Sigmoid colon (tissue), 6 donors: ENCODE measurements at regions not wholly inside any gene's neighbourhood (a gene's known extent, or its start where the extent isn't known, plus 50 kb on each side); places are given as distances from the start of the nearest gene placed in this dataset.

ENCODE experiments used
- DNase-seq: peaks from one replicate; pipeline ENCODE4 v3.0.0-alpha.2; 2019
- H3K27ac ChIP-seq, 4 donors: fragments of 200-600 bp; sonication (generic); one replicate each; pipeline ENCODE4 v1.5.1; 2016 to 2019; ENCODE audit warnings: mild to moderate bottlenecking in 1 of 4
- H3K27me3 ChIP-seq, 3 donors: fragments of 200-600 bp; sonication (generic); one replicate each; pipeline ENCODE4 v1.5.1; 2019; ENCODE audit warnings: mild to moderate bottlenecking in 1 of 3
- H3K36me3 ChIP-seq, 4 donors: fragments of 200-600 bp; sonication (generic); one replicate each; pipeline ENCODE4 v1.5.1; 2016 to 2019
- H3K4me1 ChIP-seq, 4 donors: fragments of 200-600 bp; sonication (generic); one replicate each; pipeline ENCODE4 v1.5.1; 2017 to 2019
- H3K4me3 ChIP-seq, 4 donors: fragments of 200-600 bp; sonication (generic); one replicate each; pipeline ENCODE4 v1.5.1; 2017 to 2019; ENCODE audit warnings: mild to moderate bottlenecking in 2 of 4, moderate library complexity in 1 of 4
- H3K9me3 ChIP-seq, 4 donors: fragments of 200-600 bp in 3 of 4; sonication (generic) in 3 of 4; one replicate each; pipeline versions ENCODE4 v1.5.1 to v1.6.1; 2013 to 2019
- EP300 ChIP-seq, 4 donors: sonication (generic); formaldehyde crosslinking; IDR thresholded peaks; one replicate each; pipeline ENCODE4 v1.6.1; 2017; ENCODE audit warnings: antibody characterized with exemption in 4 of 4
- POLR2A ChIP-seq, 2 donors: fragments of 450-650 bp; IDR thresholded peaks; one replicate each; pipeline ENCODE4 v1.6.1; 2016; ENCODE audit warnings: antibody characterized with exemption in 2 of 2, mild to moderate bottlenecking in 2 of 2, moderate library complexity in 2 of 2
- POLR2AphosphoS5 ChIP-seq, 4 donors: sonication (generic); formaldehyde crosslinking; IDR thresholded peaks; one replicate each; pipeline ENCODE4 v1.6.1; 2017; ENCODE audit warnings: antibody characterized with exemption in 4 of 4
- WGBS, 2 donors: extraction: QIAGEN DNeasy Blood & Tissue Kit; methylation state at CpG; one replicate each; pipeline ENCODE4 v1.1.7; 2013; 5-methylcytosine and 5-hydroxymethylcytosine counted together
- intact Hi-C: fragments of 100-400 bp; cut with DNase I; formaldehyde crosslinking; loops from one replicate; pipeline ENCODE4 v1.15.1; 2023
- TF ChIP-seq, protein P1 (sequence below), 4 experiments: fragments of 450-650 bp in 3 of 4; fragments of 200-600 bp in 1 of 4; IDR thresholded peaks; one replicate each; pipeline ENCODE4 v1.5.1; 2016 to 2019; ENCODE audit warnings: antibody characterized with exemption in 4 of 4, mild to moderate bottlenecking in 3 of 4, moderate library complexity in 2 of 4
- donor health status: healthy with polysubstance abuse.
- donor health status: healthy.

DNA sequence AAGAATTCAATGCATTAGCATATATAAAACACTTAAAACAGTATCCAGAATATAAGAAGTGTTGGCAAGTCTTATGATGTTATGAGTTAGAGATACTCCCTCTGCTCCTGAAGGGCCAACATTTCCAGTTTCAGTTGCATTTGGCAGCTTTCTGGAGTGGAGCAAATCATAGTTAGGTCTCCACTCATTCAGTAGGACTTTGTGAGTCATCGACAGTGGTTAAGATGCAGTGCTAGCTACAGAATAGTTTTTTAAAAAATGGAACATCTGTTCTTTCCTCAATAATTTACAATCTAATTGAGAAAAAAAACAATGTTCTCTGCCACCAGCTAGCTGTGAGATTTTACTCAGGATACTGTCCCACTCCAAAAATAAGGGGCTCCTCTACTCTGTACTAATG is 389.1 kb downstream of the HLX start:
- H3K27me3 ChIP-seq = no peaks in the 10 kb centered on the region
- no peaks in the 10 kb centered on the region for H3K9me3 ChIP-seq
- H3K4me3 ChIP-seq = no peak overlapping the region
- 84 to 92% methylated on average over 1 of the region's 1 CpG for WGBS, 2 donors
- peaks cover 0 to 7% (median 4%) of the 10 kb centered on the region in 4 donors for H3K4me1 ChIP-seq
- no peak overlapping the region for H3K27ac ChIP-seq
- TF ChIP-seq, protein P1, sequence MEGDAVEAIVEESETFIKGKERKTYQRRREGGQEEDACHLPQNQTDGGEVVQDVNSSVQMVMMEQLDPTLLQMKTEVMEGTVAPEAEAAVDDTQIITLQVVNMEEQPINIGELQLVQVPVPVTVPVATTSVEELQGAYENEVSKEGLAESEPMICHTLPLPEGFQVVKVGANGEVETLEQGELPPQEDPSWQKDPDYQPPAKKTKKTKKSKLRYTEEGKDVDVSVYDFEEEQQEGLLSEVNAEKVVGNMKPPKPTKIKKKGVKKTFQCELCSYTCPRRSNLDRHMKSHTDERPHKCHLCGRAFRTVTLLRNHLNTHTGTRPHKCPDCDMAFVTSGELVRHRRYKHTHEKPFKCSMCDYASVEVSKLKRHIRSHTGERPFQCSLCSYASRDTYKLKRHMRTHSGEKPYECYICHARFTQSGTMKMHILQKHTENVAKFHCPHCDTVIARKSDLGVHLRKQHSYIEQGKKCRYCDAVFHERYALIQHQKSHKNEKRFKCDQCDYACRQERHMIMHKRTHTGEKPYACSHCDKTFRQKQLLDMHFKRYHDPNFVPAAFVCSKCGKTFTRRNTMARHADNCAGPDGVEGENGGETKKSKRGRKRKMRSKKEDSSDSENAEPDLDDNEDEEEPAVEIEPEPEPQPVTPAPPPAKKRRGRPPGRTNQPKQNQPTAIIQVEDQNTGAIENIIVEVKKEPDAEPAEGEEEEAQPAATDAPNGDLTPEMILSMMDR (IDR thresholded peaks at IDR 0.05) = no peak
- TF ChIP-seq POLR2AphosphoS5 (IDR thresholded peaks at IDR 0.05) (no peak), EP300 (IDR thresholded peaks at IDR 0.05) (no peak), POLR2A (IDR thresholded peaks at IDR 0.05) (no peak)
- DNase-seq = no peak
- intact Hi-C loops = no loop called here
- H3K36me3 ChIP-seq = no peaks in the 10 kb centered on the region

DNA sequence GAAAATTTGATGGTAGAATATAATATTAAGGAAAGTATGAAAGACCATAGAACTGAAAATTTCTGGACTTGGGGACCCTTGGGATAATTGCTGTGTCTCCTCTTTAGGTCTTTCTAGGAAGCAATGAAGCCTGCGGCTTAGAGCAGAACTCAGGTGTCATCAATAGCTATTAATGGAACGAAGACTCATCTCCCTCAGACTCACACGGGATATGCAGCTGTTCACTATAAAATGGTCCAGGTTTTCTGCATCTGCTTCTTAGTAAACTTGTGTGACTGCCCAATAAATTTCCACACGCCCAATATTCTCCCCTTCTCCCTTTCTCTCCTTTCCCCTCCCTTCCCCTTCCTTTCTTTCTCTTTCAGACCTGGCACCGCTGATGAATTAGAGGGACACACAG is 392.5 kb downstream of the HLX start:
- no peaks in the 10 kb centered on the region for H3K36me3 ChIP-seq
- peaks cover 0 to 3% (median 0%) of the 10 kb centered on the region in 4 donors for H3K4me1 ChIP-seq
- intact Hi-C loops = no loop called here
- H3K27ac ChIP-seq = no peak overlapping the region
- H3K9me3 ChIP-seq = no peaks in the 10 kb centered on the region
- no peak overlapping the region for H3K4me3 ChIP-seq
- TF ChIP-seq POLR2A (IDR thresholded peaks at IDR 0.05) = no peak
- no peak for TF ChIP-seq EP300 (IDR thresholded peaks at IDR 0.05)
- no peak for TF ChIP-seq POLR2AphosphoS5 (IDR thresholded peaks at IDR 0.05)
- TF ChIP-seq, protein P1 (IDR thresholded peaks at IDR 0.05) = no peak
- DNase-seq = no peak
- no peaks in the 10 kb centered on the region for H3K27me3 ChIP-seq
- WGBS, 2 donors = 77 to 87% methylated on average over 5 of the region's 5 CpGs

DNA sequence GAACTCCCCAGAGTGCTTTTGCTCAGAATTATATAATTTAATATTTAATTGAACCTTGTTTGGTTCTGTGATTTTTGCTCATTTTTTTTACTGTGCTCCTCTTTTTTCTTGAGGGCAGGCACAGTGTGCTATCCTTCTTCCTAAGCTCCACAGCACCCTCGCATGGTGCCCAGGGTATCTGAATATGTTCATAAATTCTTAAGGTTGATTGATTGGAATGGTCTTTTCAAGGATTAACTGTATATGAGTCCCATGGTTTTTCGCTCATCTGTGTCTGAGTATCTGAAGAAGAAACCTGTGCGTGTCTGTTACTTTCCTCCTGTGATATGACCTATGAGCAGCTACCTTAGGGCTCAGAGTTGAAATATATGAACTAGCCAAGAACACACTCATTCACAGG is 393.7 kb downstream of the HLX start:
- 84 to 91% methylated on average over 3 of the region's 3 CpGs for WGBS, 2 donors
- TF ChIP-seq POLR2AphosphoS5 (IDR thresholded peaks at IDR 0.05) (no peak), POLR2A (IDR thresholded peaks at IDR 0.05) (no peak), EP300 (IDR thresholded peaks at IDR 0.05) (no peak)
- TF ChIP-seq, protein P1 (IDR thresholded peaks at IDR 0.05) = no peak
- Histone ChIP-seq H3K4me1 (peaks cover 0 to 3% (median 0%) of the 10 kb centered on the region in 4 donors), H3K36me3 (no peaks in the 10 kb centered on the region), H3K27ac (no peak overlapping the region), H3K4me3 (no peak overlapping the region), H3K9me3 (no peaks in the 10 kb centered on the region), H3K27me3 (no peaks in the 10 kb centered on the region)
- DNase-seq = no peak
- intact Hi-C loops = no loop called here

DNA sequence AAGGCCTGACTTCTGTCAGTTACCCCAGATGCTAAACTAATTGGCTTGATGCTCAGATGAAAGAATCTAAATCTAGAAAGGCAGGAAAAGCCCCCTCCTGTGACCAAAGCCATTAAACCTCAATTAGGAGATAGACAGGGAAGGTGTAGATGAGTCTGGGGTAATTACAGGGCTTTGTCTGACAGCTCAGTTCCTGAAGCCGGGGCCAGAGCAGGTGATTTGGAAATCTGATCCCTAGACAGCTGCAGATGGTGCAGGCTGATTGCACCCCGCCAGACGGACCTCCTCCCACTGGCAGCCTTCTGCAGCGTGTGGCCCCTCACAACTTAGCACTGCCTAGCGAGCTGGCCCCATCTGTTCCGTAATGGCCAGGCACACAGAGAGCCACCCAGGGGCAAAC is 395.1 kb downstream of the HLX start:
- Histone ChIP-seq H3K27me3 (no peaks in the 10 kb centered on the region), H3K27ac (no peak overlapping the region), H3K4me1 (no peaks in the 10 kb centered on the region), H3K4me3 (no peak overlapping the region), H3K9me3 (no peaks in the 10 kb centered on the region), H3K36me3 (no peaks in the 10 kb centered on the region)
- WGBS, 2 donors = 48 to 77% methylated on average over 6 of the region's 6 CpGs
- intact Hi-C loops = no loop called here
- TF ChIP-seq, protein P1 (IDR thresholded peaks at IDR 0.05) = no peak
- TF ChIP-seq POLR2A (IDR thresholded peaks at IDR 0.05) (no peak), EP300 (IDR thresholded peaks at IDR 0.05) (no peak), POLR2AphosphoS5 (IDR thresholded peaks at IDR 0.05) (no peak)
- no peak for DNase-seq

GRCh38 chr1:221276896-221277409 is 397.7 kb downstream of the HLX start:
- TF ChIP-seq POLR2AphosphoS5 (IDR thresholded peaks at IDR 0.05) (no peak), EP300 (IDR thresholded peaks at IDR 0.05) (no peak), POLR2A (IDR thresholded peaks at IDR 0.05) (no peak)
- TF ChIP-seq, protein P1 (IDR thresholded peaks at IDR 0.05) = no peak
- H3K27ac ChIP-seq = no peak overlapping the region
- intact Hi-C loops = no loop called here

More at GRCh38 chr1:221276896-221277409, 397.7 kb downstream of the HLX start:
- WGBS, 2 donors = 60 to 72% methylated on average over 1 of the region's 1 CpG
- Histone ChIP-seq H3K4me3 (no peak overlapping the region), H3K27me3 (no peaks in the 10 kb centered on the region), H3K4me1 (no peaks in the 10 kb centered on the region), H3K9me3 (no peaks in the 10 kb centered on the region), H3K36me3 (no peaks in the 10 kb centered on the region)
- DNase-seq = no peak
